ENCODE measurements at regions not wholly inside any gene's neighbourhood (a gene's known extent, or its start where the extent isn't known, plus 50 kb on each side); places are given as distances from the start of the nearest gene placed in this dataset.

- no peak for DNase-seq
Observed at GRCh38 chr13:68076046-68076445, 845.9 kb upstream of the PCDH9 start.

DNA sequence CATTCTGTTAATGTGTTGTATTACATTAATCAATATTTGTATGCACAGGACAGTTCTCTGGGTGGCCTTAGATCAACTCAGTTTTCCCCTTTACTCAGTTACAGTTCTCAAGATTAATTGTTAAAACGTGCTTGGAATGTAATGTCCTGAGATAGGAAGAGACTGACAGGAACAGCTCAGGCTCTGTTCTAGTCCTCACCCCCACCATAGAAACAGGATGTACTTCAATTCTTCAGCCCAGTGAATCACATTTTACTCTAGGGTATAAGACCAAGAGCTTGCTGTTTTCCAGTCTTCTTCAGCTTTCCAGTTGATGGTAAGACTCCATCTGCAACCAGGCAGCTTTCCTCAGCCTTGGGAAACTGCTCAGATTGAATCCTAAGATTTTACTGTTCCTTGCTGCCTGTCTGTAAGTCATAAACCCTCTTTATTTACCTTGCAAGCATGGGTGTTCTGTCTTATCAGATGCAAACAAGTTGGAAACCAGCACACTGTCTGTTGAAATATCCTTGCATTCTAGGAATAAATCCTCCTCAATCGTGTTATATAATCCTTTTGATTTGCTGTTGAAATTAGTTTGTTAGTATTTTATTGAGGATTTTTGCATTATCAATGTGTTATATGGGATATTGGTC lies 836.9 kb upstream of the PCDH9 start:
- no peak for DNase-seq

- no peak for DNase-seq
Observed at GRCh38 chr13:68064001-68064770, 834.0 kb upstream of the PCDH9 start.

GRCh38 chr13:68063181-68063580 lies 833.0 kb upstream of the PCDH9 start:
- DNase-seq = no peak

GRCh38 chr13:68057836-68058235 lies 827.7 kb upstream of the PCDH9 start:
- DNase-seq = no peak

DNA sequence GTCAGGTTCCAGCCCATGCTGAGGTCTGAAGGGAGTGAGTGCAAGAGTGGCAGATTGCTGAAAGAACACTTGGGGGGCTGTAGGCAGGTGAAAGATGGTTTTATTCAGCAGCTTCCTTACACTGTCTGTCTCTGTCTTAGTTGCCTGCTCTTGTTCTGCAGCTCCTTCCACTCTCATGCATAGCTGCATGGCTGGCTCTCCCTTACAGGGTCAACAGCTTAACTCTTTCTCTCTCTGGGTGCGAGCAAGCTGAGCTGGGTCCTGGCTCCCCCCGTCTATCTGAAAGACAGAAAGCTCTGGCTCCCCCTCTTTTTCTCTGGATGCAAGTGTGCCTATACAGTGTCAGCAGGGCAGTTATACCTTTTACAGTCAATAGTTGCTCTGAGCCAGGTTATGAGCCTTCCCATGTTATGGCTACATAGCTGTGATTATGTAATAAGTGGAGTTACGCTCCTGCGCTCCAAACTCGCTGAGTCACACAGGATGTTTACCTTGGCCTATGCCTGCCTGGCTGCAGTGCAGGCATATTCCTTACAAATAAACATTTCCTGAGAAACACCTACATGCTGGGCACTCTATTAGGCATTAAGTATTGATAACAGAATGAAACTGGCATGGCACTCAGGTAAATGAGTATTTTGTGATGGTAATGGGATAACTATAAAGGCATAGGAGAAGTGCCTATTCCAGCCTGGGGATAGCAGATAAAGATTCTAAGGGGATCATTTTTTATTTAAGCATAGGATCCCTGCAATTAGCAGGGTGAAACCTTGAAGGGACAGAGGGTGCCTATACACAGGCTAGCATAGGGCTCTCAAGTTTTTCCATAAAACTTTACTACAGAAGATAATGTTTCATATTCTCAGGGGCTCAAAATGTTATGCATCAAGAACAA lies 826.9 kb upstream of the PCDH9 start:
- no peak for DNase-seq

DNA sequence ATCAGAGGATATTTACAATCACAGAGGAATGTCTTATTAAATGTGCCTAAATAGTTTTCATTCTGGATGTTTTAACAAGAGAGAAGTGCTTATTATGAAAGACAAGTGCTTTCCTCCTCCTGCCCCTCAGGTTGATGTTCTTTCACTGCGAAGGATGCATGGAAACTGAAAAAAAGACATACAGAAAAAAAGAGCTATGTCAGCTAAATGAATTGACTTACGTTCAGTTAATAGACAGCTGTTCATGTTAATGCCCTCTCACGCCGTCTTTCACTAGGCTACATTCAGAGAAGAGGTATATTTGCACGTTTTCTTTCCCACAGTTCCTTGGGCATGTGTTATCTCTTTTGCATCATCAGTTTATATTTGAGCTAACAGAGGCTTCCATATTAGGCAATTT lies 821.8 kb upstream of the PCDH9 start:
- DNase-seq = no peak

- DNase-seq = no peak
Observed at GRCh38 chr13:68050761-68051160, 820.6 kb upstream of the PCDH9 start.

- DNase-seq = no peak
Observed at GRCh38 chr13:68048802-68049359, 818.7 kb upstream of the PCDH9 start.

DNA sequence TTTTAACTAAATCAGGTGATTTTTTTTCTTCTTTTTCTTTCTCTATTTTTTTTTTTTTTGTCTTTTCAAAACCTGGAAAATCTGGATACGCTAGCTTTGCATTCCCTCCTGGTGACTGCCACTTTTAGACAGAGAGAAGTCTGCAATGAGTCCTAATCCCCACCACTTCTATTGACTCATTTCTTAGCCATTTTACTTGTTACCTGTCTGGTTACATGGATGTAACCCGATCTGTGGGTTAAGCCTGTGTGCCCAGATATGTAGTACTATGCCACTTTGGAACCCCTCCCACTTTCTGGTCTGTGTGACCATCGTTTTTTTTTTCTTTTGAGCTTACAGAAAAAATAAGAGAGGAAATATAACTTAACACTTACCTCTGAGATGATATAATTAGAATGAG lies 817.8 kb upstream of the PCDH9 start:
- DNase-seq = no peak

DNA sequence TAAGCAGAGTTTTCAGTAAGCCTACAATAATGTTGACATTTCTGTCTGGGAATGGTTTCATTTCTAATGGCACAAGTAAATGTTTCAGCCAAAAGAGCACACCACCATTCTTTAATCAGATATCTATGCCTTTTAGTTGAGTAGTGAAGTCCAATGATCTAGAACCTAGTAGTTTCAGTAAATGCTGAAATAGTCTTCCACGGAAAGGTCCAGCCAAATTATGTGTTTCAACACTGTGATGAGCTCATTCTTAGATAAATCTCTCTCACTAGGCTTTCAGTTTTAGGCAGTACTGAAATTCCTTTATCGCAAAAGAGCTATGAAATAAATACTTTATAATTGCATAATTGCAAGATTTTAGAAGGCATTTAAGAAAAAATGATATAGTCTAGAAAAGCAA lies 816.8 kb upstream of the PCDH9 start:
- no peak for DNase-seq

- DNase-seq = no peak
Observed at GRCh38 chr13:68030152-68030809, 800.1 kb upstream of the PCDH9 start.

DNA sequence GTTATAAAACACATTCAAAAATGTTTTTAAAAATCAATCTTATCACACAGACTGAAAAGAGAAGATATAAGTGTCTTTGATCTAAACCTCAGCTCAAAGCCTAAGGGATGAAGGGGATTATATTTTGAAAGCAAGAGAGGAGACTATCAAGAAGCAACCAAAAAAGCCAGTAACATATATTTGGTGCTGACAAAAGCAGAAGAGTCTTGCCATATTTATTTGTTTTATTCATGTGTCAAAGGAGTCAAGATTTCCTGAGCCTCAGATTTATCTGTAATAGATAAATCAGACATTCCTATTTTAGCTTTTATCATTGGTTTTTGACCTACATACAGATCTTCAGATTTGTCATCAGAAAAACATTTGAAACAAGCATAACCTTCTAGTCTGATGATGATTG lies 798.6 kb upstream of the PCDH9 start:
- DNase-seq = no peak

- no peak for DNase-seq
Observed at GRCh38 chr13:68027306-68027705, 797.2 kb upstream of the PCDH9 start.

DNA sequence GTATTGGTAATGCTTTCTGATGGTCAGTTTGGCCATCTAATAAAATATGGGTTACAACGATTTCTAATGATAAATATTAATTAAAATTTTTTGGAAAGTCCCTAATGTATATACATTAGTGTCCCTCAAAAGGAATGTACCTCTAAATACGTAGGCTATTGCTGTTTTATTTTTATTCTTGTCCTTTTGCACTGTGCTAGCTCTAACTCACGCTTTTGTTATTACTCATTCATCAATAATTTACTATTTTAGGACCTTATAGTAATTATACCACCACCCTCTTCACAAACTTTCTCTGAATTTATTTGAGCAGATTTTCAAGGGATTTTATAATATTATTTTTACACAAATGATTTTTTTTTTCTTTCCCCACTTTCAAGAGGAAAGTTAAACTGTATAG lies 795.9 kb upstream of the PCDH9 start:
- no peak for DNase-seq

GRCh38 chr13:68025604-68026003 lies 795.5 kb upstream of the PCDH9 start:
- no peak for DNase-seq

GRCh38 chr13:68023838-68024581 lies 793.9 kb upstream of the PCDH9 start:
- DNase-seq = no peak

GRCh38 chr13:68019901-68020300 lies 789.8 kb upstream of the PCDH9 start:
- DNase-seq = no peak

GRCh38 chr13:68009546-68009945 lies 779.4 kb upstream of the PCDH9 start:
- DNase-seq = no peak

GRCh38 chr13:68007576-68007975 lies 777.4 kb upstream of the PCDH9 start:
- no peak for DNase-seq

DNA sequence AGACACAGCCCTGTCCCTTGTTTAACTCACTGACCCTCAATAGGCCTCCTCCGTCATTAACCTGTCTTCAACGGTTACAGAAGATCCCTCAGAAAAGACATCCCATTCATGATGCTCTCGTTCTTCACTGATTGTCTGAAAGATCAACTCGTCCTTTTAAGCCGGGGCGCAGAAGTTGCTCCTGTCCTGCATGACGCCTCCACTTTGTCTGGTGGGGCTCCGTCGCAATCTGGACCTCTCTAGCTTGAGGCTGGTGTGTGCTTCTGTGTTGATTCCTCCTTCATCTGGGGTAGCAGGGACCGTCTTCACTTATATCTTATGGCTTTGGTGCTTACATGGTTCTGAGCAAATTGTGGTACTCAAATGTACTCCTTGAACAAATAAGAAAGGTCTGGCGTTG lies 766.0 kb upstream of the PCDH9 start:
- DNase-seq = no peak

DNA sequence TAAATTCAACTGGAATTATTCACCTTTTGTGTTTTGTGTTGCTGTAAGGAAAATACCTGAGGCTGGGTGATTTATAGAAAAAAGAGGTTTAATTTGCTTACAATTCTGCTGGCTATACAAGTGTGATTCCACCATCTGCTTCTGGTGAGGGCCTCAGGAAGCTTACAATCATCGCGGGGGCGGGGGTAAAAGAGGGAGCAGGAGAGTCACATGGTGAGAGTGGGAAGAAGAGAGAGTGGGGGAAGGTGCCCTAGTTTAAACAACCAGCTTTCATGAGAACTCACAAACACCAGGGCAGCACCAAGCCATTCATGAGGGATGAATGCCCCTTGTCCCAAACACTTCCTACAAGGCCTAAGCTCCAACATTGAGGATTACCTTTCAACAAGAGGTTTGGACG lies 760.7 kb upstream of the PCDH9 start:
- DNase-seq = no peak
